IPS-18a (cell line): ENCODE measurements at regions not wholly inside any gene's neighbourhood (a gene's known extent, or its start where the extent isn't known, plus 50 kb on each side); places are given as distances from the start of the nearest gene placed in this dataset.

Source experiments
- H3K27ac ChIP-seq: one replicate; pipeline ENCODE4 v1.5.1; 2013; ENCODE audit warnings: low read length
- H3K27me3 ChIP-seq: one replicate; pipeline ENCODE4 v1.6.1; 2013; ENCODE audit warnings: mild to moderate bottlenecking, low read length; ENCODE audit not compliant: control insufficient read depth, insufficient read depth
- H3K36me3 ChIP-seq: one replicate; pipeline ENCODE4 v1.6.1; 2013; ENCODE audit warnings: low read depth, low read length; ENCODE audit not compliant: control insufficient read depth
- H3K4me1 ChIP-seq: one replicate; pipeline ENCODE4 v1.6.1; 2013; ENCODE audit warnings: low read depth, low read length; ENCODE audit not compliant: control insufficient read depth
- H3K4me3 ChIP-seq: one replicate; pipeline ENCODE4 v1.5.1; 2013; ENCODE audit warnings: low read length
- H3K9ac ChIP-seq: one replicate; pipeline ENCODE4 v1.6.1; 2013; ENCODE audit warnings: mild to moderate bottlenecking, low read length, moderate library complexity
- H3K9me3 ChIP-seq: one replicate; pipeline ENCODE4 v1.6.1; 2013; ENCODE audit warnings: low read depth, low read length; ENCODE audit not compliant: control insufficient read depth

GRCh38 chr14:71338153-71338552 is 430.9 kb downstream of the PCNX1 start:
- no peak overlapping the region for H3K9ac ChIP-seq
- no peaks in the 10 kb centered on the region for H3K27me3 ChIP-seq
- H3K4me3 ChIP-seq, result no peak overlapping the region
- no peaks in the 10 kb centered on the region for H3K36me3 ChIP-seq
- no peaks in the 10 kb centered on the region for H3K4me1 ChIP-seq
- H3K27ac ChIP-seq, result no peak overlapping the region
- H3K9me3 ChIP-seq, result no peaks in the 10 kb centered on the region

DNA sequence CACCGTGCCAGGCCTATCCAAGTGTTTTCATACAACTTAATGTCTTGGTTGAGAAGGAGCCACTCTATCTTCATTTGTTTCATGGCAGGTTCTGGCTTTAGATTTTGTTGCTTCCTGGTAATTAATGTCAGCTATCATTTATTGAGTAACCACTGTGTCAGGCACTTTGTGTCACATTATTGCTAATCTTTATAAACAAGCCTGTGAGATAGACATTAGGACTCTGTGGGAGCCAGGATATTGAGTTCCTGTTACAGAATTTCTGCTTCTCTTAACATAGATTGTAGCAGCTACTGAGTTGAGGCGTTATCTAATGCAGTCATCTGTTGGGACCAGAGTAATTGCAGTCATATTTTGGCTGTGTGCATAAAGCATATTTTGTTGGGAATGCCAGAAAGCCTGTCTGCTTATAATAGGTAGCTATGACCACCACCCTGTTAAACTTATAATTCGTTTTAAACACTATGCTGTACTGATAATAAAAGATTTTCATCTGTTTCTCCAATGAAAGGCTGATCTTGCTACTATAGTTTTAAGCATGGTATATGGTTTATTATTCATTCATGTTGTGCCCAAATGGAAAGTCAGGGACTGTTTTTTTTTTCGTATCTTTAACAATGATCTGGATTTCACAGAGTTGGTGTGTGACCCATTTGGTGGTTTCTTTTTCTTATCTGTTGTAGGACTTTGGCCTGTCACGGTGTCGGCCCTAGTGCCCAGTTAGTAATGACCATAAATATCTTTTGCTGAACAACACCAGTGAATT is 432.6 kb downstream of the PCNX1 start:
- no peaks in the 10 kb centered on the region for H3K27me3 ChIP-seq
- H3K36me3 ChIP-seq, result no peaks in the 10 kb centered on the region
- no peak overlapping the region for H3K4me3 ChIP-seq
- no peak overlapping the region for H3K27ac ChIP-seq
- H3K9ac ChIP-seq, result no peak overlapping the region
- H3K9me3 ChIP-seq, result no peaks in the 10 kb centered on the region
- peaks cover 2% of the 10 kb centered on the region for H3K4me1 ChIP-seq

DNA sequence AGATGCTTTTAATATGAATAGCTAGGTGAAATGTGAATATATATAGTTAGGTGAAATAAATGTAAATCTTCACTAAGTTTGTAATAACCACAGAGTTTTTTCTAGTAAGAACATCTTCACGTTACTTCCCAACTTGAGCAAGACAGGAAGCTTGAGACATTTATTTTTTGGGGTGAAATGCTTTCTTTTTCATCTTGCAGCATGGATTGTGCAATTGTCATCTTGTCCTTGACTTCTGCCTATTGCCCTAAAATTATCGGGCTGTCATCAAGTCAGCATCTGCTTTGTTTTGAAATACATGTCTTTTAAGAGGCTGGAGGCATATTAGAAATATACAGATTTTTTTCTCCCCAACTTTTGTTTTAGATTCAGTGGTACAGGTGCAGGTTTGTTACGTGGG is 433.9 kb downstream of the PCNX1 start:
- H3K9ac ChIP-seq, result no peak overlapping the region
- H3K36me3 ChIP-seq, result no peaks in the 10 kb centered on the region
- H3K27ac ChIP-seq, result no peak overlapping the region

GRCh38 chr14:71343724-71344123 is 436.5 kb downstream of the PCNX1 start:
- Histone ChIP-seq H3K4me3 (no peak overlapping the region), H3K9ac (no peak overlapping the region), H3K9me3 (no peaks in the 10 kb centered on the region), H3K36me3 (no peaks in the 10 kb centered on the region), H3K27ac (no peak overlapping the region), H3K4me1 (peaks cover 4% of the 10 kb centered on the region), H3K27me3 (no peaks in the 10 kb centered on the region)

More for the DNA sequence above, 433.9 kb downstream of the PCNX1 start:
- Histone ChIP-seq H3K4me1 (peaks cover 4% of the 10 kb centered on the region), H3K9me3 (no peaks in the 10 kb centered on the region), H3K27me3 (no peaks in the 10 kb centered on the region), H3K4me3 (no peak overlapping the region)

GRCh38 chr14:71344506-71344905 is 437.2 kb downstream of the PCNX1 start:
- Histone ChIP-seq H3K9me3 (no peaks in the 10 kb centered on the region), H3K27me3 (no peaks in the 10 kb centered on the region), H3K27ac (no peak overlapping the region), H3K36me3 (no peaks in the 10 kb centered on the region), H3K9ac (no peak overlapping the region), H3K4me3 (no peak overlapping the region), H3K4me1 (peaks cover 4% of the 10 kb centered on the region)

DNA sequence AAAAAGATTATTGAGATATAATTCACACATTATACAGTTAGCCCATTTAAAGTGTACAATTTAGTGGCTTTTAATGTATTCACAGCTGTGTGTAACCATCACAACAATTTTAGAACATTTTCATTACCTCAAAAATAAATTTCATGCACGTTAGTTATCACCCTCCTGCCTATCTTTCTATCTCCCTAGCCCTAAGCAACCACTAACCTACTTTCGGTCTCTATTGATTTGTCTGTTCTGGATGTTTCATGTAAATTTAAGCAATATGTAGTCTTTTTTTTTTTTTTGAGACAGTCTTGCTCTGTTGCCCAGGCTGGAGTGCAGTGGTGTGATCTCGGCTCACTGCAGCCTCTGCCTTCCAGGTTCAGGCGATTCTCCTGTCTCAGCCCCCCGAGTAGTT is 439.4 kb downstream of the PCNX1 start:
- Histone ChIP-seq H3K4me3 (no peak overlapping the region), H3K27ac (no peak overlapping the region), H3K4me1 (peaks cover 4% of the 10 kb centered on the region), H3K27me3 (no peaks in the 10 kb centered on the region), H3K36me3 (no peaks in the 10 kb centered on the region), H3K9ac (no peak overlapping the region), H3K9me3 (no peaks in the 10 kb centered on the region)

GRCh38 chr14:71348394-71348793 is 441.1 kb downstream of the PCNX1 start:
- Histone ChIP-seq H3K4me1 (peaks cover 6% of the 10 kb centered on the region), H3K36me3 (no peaks in the 10 kb centered on the region), H3K27me3 (no peaks in the 10 kb centered on the region), H3K27ac (no peak overlapping the region), H3K9me3 (no peaks in the 10 kb centered on the region), H3K4me3 (no peak overlapping the region), H3K9ac (no peak overlapping the region)

GRCh38 chr14:71348817-71349216 is 441.6 kb downstream of the PCNX1 start:
- H3K27me3 ChIP-seq, result no peaks in the 10 kb centered on the region
- H3K27ac ChIP-seq, result no peak overlapping the region
- no peaks in the 10 kb centered on the region for H3K9me3 ChIP-seq
- H3K4me3 ChIP-seq, result no peak overlapping the region
- H3K4me1 ChIP-seq, result peaks cover 8% of the 10 kb centered on the region
- no peak overlapping the region for H3K9ac ChIP-seq
- no peaks in the 10 kb centered on the region for H3K36me3 ChIP-seq

DNA sequence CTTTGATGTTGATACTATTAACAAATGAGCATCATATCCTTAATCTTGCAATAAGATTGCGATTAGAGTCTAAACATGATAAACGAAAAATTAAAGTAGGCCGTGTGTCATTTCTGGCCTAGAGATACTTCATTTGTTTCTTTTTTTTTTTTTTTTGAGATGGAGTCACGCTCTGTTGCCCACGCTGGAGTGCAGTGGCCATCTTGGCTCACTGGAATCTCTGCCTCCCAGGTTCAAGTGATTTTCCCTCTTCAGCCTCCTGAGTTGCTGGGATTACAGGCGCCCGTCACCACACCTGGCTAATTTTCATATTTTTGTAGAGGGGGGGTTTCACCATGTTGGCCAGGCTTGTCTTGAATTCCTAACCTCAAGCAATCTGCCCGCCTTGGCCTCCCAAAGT is 446.9 kb downstream of the PCNX1 start:
- Histone ChIP-seq H3K27me3 (no peaks in the 10 kb centered on the region), H3K9me3 (no peaks in the 10 kb centered on the region), H3K4me1 (peaks cover 16% of the 10 kb centered on the region), H3K4me3 (no peak overlapping the region), H3K9ac (no peak overlapping the region), H3K36me3 (no peaks in the 10 kb centered on the region), H3K27ac (no peak overlapping the region)

DNA sequence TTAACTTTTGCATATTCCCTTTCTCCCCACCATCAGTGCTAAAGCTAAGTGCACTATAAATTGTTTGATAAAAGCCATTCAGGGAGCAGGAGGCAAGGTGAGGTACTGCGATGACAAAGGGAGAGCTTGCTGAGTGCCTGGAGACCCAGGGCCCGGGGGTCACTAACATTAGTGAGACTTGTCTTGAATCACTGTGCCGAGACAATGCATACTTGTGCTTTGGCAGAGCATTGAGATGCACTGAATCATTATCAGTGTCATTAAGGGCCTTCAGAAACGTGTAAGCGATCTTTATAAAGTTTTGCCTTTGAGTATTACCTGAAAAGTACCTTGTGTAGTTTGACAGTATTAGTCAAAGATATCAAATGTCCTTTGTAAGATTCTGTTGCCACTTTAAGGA is 447.5 kb downstream of the PCNX1 start:
- H3K9ac ChIP-seq, result no peak overlapping the region
- H3K4me1 ChIP-seq, result peaks cover 16% of the 10 kb centered on the region
- no peak overlapping the region for H3K27ac ChIP-seq
- no peaks in the 10 kb centered on the region for H3K27me3 ChIP-seq
- no peak overlapping the region for H3K4me3 ChIP-seq
- H3K36me3 ChIP-seq, result no peaks in the 10 kb centered on the region
- no peaks in the 10 kb centered on the region for H3K9me3 ChIP-seq

DNA sequence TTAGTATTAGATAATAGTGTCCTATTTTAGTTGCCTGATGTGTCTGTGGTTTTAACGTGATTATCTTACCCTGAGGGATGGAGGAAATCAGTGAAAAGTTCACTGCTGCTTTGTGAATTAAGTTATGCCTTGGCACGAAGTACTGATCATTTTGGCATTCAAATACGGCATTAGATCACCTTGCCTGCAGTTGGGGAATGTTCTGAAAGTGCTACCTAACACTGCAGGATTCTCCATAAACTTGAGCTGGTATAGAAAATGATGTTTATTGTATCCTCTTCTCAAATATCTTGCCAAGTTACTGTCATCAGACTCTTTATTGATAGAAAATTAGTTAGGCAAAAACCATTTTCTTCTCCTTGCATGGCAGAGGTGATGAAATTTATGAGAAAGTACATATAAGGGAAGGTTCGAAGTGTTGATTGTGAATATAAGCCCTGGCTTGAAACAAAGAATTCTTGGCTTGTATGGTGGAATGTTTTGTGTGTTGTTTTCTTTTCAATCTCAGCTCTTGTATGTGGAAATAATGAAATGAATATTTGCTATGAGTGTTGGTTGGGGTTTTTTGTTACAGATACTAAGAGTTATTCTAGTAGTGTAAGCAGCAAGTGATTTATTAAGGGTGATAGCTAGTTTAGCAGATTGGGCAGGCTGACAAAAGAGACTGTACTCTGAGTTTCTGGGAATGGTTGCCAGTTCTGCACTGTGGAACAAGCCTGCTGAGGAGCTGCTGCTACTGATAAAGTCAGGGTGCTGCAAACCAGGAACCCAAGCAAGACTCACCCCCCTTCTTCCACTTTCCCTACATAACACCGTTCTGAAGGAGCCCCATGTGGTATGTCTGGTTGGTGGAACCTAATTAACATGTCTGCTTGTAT is 448.3 kb downstream of the PCNX1 start:
- no peaks in the 10 kb centered on the region for H3K27me3 ChIP-seq
- no peaks in the 10 kb centered on the region for H3K36me3 ChIP-seq
- H3K27ac ChIP-seq, result no peak overlapping the region
- H3K4me3 ChIP-seq, result no peak overlapping the region
- peaks cover 16% of the 10 kb centered on the region for H3K4me1 ChIP-seq
- H3K9ac ChIP-seq, result no peak overlapping the region
- no peaks in the 10 kb centered on the region for H3K9me3 ChIP-seq
